HG03520 (cell line): ENCODE measurements at regions not wholly inside any gene's neighbourhood (a gene's known extent, or its start where the extent isn't known, plus 50 kb on each side); places are given as distances from the start of the nearest gene placed in this dataset.

Experiments used
- ATAC-seq: cut with Tn5 transposase; IDR thresholded peaks from one replicate; pipeline ENCODE4 v1.9.1; 2021; ENCODE audit warnings: mild to moderate bottlenecking, moderate library complexity; ENCODE audit not compliant: unreplicated experiment

- no peak for ATAC-seq
These were observed 248.6 kb upstream of the NR4A3 start for GRCh38 chr9:99573085-99573484.

GRCh38 chr9:99573886-99574285, 247.8 kb upstream of the NR4A3 start:
- ATAC-seq, result no peak

DNA sequence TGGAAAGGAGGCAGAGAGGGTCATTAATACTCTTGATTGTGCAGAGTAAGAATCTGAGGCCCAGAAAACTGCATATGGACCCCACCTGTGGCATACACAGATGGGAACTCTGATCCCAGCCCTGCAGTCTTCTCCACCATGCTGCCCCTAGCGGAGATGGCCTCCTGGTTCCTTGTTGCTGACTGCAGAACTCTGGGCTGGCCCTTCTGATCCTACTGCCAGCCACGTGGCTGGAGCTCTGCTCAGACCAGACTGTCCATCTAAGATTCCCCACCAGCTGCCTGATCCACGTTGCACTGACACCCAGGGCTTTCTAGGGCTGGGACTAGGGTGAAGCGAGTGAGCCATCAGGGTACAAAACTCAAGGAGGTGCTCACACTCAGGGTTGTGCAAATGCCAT, 245.7 kb upstream of the NR4A3 start:
- ATAC-seq, result no peak

- no peak for ATAC-seq
These were observed 244.8 kb upstream of the NR4A3 start for GRCh38 chr9:99576876-99577275.

DNA sequence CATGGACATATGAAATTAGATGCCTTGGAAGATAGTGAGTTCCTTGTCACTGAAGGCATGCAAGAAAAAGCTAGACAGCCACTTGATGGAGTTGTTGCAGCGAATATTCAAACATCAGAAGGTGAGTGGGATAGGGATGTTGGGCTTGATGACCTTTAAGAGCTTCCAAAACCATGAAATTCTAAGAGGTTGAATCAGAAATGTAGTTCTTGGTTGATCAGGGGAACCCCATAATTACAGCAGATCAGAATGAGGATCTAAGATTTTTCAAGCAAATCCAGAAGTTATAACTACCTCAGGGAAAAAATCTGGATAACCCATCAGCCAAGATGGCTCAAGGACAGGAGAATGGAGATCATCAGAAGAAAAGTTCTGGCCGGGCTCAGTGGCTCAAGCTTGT, 244.3 kb upstream of the NR4A3 start:
- no peak for ATAC-seq

DNA sequence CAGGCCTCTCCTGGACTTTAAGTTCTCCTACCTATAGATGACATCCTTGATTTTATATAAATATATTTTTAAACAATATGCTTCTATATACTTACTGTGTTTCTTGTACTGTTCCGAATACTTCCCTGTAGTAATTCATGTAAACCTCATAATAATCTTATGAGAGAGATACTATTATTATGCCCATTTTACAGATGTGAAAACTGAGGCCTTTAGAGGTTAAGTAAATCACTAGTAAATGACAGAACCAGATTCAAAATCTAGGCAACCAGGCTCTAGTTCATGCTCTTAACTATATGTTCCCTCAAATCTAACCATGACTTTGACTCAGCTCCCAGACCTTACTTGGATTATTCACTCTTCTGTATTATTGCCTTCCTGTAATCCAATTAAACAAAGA, 243.0 kb upstream of the NR4A3 start:
- no peak for ATAC-seq

GRCh38 chr9:99579964-99580363, 241.7 kb upstream of the NR4A3 start:
- no peak for ATAC-seq

GRCh38 chr9:99582814-99583213, 238.9 kb upstream of the NR4A3 start:
- ATAC-seq, result no peak

GRCh38 chr9:99588299-99588698, 233.4 kb upstream of the NR4A3 start:
- ATAC-seq, result no peak

DNA sequence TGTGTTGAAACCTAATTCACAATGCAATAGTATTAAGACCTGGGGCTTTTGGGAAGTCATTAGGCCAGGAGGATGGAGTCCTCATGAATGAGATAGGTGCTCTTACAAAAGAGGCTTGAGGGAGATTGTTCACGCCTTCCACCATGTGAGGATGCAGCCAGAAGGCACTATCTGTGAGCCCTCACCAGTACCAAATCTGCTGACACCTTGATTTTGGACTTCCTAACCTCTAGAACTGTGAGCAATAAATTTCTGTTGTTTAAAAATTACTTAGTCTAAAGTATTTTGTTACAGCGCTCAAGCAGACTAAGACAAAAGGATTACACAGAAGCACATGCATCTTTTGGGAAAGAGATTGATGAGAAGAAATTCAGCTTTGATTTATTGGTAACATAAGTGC, 232.9 kb upstream of the NR4A3 start:
- ATAC-seq, result no peak

- ATAC-seq, result no peak
These were observed 231.3 kb upstream of the NR4A3 start for GRCh38 chr9:99590410-99590809.

DNA sequence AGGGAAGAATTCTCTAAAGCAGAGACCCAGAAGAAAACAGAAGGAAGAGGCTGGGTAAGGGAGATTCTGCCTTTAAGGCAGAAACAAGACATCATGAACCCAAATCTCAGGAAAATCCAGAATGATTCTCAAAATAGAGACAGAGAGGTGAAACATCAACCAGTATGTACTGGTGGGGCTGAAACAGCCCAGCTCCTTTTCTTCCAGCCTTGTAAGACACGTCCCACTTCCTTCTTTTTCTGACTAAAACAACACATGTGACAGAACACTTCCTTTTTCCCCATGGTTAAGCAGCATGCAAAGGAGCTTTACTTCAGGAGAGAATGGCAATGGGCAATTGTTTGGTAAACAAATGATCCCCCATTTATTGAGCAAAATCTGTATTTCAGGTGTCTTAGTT, 230.8 kb upstream of the NR4A3 start:
- ATAC-seq, result no peak

- no peak for ATAC-seq
These were observed 229.9 kb upstream of the NR4A3 start for GRCh38 chr9:99591770-99592169.

DNA sequence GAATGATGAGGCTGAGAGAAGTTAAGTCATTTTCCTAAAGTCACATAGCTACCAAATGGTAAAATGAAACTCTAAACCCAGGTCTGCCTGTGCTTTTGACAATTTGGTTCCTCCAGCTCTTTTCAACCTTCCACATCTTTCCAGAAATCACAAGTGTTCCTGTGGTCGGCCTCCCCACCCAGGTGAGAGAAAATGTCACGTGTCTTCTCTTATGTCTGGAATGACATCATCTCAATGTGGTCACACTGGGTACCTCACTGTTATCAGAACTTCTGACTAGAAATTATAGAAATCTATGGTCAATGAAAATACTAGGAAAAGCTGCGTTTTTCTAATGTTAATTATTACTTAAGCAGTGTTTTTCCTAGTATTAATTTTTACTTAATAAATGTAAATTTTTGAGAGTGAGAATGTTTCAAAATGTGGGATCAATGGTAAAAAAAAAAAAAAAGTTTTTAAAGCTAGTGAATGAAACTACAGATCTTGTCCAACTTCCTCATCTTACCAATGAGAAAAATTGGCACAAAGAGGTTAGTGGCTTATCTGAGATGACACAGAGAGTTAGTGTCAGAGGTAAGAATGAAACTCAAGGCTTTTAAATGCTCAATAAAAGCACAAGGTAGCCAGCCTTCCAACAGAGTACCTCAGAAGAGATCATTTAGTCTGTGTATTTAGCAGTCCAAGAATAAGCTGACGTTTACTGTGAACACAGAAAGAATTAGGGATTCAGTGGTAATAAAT, 228.7 kb upstream of the NR4A3 start:
- ATAC-seq, result no peak

GRCh38 chr9:99593610-99594009, 228.1 kb upstream of the NR4A3 start:
- no peak for ATAC-seq

GRCh38 chr9:99594056-99594780, 227.5 kb upstream of the NR4A3 start:
- ATAC-seq, result no peak

DNA sequence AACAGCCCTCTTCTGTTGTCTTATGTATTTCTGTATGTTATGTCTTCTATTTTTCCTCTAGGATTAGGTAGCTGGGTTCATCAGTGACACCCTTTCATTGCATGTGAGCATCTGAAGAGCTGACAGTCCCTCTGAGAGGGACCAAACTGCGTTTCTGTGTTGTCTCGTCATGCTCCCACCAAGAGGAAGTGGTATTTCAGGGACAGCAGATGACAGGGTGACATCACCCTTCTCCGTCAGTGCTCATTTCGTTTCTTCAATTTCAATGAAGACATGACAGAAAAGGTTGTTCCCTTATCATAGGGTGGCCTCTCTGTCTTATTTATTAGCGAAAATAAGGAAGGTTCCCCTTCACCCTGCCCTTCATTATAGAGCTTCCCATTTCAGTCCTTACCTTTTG, 225.9 kb upstream of the NR4A3 start:
- peak; percentile 49 for ATAC-seq

DNA sequence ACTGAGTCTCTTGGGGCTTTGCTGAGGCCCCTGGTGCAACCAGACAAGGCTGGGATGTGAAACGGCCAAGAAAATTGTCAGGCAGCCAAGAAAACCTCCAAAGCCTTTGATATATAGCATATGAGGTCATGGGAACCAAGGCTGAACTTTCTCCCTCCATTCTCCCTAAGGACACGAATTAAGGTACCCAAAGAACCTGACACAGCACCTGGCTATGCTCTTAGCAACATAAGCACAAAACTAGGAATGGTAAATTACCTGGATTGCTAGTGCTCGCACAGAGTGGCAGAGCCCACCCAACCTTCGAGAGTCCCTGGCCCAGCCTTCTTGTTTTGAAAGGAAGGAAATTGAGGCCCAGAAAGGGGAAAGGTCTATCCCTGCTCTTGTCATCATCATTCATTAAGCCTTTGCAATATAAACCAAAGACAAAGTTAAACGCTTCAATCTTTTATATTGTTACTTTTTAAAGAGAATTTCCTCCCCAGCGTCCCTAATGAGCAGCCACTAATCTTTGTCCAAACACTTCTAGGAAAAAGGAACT, 220.0 kb upstream of the NR4A3 start:
- no peak for ATAC-seq

- ATAC-seq, result no peak
These were observed 218.8 kb upstream of the NR4A3 start for GRCh38 chr9:99602854-99603253.

GRCh38 chr9:99605016-99605743, 216.5 kb upstream of the NR4A3 start:
- ATAC-seq, result no peak

- ATAC-seq, result no peak
These were observed 215.4 kb upstream of the NR4A3 start for GRCh38 chr9:99606296-99606695.

DNA sequence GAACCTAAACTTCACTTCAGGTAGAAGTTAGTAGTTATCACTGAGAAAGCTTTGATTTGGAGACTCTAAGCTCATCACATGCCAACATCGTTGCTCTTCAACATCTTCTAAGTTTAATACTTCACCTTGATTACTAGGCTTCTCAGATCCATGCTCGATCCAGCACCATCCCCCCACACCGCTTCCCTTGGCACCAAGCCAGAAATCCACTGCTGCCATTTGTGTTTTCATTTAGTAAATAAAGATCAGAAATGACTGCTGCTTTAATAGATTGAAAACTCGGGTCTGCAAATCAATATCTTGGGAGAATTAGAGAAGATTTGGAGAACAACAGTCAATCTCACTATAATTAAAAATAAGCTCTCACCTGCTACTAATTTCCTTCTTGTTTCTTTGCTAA, 214.7 kb upstream of the NR4A3 start:
- no peak for ATAC-seq
